Kidney capillary endothelial cell (primary cell): ENCODE measurements at regions not wholly inside any gene's neighbourhood (a gene's known extent, or its start where the extent isn't known, plus 50 kb on each side); places are given as distances from the start of the nearest gene placed in this dataset.

Experiments used
- DNase-seq: peaks from one replicate; pipeline ENCODE4 v3.0.0-alpha.2; 2018; ENCODE audit warnings: low spot score

DNA sequence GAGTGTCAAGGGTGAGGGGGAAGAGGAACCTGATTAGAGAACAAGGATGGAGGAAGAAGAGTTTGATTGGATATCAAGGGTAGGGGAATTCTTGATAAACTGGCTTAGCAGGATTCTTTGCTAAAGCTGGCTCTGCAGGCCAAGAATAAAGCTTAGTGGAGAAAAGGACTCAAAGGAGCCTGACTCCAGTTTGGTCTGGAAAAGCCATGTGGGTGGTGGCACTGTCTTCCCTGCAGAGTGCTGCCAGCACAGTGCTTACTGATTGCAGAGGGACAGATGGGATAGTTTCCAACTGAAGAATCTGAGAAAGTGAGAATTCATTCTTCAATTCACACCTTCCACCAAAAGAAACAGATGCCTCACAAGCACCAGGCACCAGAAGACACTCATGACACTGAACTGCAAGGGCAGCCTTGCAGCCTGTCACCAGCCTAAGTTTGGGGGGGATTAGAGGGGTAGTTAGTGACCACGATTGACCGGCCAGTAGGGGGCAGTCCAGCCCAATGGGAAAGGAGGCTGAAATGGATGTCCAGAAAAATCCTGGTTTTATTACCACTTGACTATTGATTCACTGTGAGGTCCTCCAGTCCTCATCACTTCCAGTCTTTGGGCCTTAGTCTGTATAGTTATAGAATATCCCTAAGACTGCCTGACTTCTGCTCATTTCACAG, 334.5 kb downstream of the SMAD2 start:
- DNase-seq: no peak

DNA sequence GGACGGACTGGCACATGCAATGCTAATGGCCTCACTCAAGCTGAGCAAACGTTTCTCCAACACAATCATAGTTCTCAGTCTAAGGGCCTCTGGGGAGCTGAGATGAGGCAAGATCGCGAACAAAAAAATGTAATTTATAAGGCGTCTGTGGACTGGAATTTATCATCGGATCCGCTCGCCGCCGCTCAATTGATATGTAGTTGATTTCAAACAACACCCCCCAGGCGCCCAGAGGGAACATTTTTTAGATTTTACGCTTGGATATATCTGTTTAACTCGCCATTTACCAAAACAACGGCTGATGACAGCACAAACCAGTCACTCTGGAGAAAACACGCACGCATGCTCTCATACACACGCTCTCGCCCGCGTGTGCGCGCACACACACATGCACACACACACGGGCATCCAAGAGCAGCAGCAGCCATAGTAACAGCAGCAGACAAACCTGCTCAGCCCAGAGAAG, 335.8 kb downstream of the SMAD2 start:
- DNase-seq: no peak

DNA sequence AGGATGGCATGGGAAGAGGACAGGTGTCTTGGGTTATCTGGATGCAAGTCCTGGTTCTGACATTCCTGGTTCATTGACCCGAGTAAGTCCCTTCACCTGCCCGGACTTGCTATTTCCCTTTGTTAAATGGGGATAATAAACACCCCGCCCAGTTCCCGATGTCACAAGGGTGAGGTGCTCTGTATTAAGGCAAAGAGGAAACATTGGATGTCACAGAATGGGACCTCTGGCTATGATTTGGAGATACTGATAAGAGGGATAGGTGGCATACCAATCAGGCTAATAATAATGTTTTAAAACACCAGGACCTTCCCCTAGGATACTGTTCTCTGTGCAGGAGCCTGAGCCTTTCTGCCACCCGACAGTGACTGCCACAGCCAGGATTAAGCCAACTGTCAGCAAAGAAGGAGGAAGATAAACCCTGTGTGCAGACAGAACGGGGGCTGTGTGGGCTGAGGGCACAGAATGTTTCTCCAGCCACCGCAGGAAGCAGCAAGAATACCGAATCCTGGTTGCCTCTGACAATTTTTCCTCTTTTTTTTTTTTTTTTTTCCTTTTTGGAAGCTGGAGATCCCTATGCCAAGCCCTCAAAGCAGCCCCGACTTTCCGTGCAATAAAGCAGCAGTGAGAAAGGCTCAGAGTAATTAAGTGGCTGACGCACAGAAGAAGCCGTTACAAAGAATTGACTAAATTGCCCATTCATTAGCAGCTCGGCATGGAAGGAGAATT, 336.6 kb downstream of the SMAD2 start:
- no peak for DNase-seq

DNA sequence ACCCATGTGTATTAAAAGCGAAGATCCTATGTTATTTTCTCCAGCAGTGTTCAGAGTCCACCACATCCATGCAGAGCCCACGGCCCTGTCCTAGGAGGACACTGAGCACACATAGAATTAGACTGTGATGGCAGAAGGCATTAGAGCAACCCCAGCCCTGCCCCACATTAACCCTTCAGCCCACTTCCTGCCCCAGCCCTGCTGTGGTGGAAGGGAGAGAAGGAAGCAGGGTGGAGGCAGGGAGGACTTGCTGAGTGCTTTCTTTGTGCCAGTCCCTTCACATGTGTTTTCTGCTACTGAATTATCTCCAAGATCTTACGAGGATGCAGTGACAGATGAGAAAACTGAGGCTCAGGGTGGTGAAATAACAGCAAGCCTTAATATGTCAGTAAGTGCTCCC, 339.0 kb downstream of the SMAD2 start:
- no peak for DNase-seq

DNA sequence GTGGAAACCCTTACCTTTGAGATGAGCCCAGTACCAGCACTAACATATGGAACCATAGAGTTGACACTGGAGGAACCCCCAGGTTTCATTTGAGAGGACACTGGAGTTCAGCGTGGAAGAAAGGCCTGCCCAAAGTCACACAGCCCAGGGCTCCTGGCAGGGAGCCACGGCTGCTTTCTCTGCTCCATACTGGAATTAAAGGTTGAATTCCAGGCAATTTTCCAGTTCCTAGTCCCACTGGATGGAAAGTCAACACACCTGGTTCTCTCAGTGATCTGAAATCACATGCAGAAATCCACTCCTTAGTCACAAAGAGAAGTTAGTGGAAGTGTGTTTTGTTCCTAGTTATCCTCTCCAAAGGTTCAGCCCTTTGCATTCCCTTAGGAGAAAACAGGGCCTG, 336.1 kb upstream of the SKOR2 start:
- DNase-seq: no peak

DNA sequence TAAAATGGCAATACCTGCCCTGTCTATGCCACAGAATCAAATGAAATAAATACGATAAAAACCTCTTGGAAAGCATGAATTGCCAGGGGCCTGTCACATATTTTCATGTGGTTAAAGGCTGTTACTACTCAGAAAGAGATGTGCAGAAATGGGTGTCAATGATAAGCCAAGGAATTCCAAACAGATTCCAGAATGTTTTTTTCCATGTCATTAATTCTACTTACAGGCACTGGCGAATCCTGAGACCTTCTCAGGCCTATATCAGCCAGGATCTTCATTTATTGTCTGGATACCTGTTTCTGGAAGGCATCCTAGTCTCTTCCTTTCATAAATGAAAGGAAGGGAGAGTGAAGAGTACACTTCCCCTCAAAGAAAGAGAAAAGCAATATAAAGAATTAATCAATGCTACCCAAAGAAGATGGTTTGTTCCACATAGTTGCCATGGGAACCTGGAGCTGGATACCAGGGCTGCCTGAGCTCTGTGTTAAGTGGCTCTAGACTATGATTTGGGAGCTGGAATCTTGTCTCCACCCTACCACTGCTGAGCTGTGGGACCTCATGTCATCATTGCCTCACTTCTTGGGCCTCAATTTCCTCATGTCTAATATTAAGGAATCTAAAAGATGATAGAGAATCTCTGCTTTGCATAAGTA, 335.1 kb upstream of the SKOR2 start:
- DNase-seq: no peak

DNA sequence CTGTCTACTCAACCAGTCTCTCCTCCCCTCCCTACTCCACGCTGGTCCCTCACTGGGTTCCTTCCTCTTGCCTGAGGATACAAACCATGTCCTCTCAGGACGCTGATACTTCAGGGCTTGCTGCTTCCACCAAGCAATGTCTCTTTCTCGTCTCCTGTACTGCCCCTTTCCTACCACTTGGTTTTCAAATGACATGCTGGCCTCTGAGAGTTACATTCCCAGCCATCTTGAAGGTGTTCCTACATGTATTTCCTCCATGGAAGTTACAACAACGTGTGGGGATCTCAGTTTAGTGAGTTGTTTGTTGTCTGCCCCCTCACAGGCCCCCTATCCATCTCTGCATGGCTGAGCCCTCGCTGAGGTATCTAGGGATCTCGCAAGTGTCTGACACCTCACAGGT, 334.5 kb upstream of the SKOR2 start:
- DNase-seq: no peak

DNA sequence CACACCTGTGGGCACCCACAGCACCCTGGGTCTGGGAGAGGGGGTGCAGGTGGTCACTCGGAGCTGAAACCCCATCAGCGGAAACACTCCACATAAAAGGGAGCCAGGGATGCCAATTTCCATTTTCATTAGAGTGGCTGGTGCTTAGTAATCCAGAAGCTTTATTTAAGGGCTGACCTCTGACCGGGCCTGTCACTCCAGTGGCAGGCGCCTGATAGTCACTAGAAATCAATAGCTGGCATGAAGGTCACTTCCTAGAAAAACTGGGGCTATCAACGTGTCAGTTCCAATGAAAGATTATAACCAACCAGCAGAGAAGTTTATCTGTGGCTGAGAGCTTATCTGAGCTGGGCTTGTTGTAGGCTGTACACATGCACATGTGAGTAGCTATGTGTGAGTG, 333.7 kb upstream of the SKOR2 start:
- no peak for DNase-seq

DNA sequence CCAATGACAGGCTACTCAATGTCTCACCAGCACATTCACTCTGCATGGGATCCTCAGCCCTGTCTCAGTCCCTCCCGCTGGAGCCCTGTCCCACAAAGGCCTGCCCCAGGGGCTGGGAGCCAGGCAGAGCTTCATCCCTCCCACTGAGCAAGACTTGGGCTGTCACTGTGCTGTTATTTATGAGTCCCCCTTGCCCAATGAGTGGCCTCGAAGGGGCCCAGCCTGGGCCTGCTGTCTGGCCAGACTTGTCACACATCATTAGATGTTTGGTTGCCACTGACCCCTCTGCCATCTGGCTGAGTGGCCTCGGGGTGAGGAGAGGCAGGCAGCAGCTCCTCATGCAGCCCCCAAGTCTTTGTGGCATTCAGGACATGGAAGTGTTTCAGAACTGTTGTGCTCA, 330.6 kb upstream of the SKOR2 start:
- no peak for DNase-seq

DNA sequence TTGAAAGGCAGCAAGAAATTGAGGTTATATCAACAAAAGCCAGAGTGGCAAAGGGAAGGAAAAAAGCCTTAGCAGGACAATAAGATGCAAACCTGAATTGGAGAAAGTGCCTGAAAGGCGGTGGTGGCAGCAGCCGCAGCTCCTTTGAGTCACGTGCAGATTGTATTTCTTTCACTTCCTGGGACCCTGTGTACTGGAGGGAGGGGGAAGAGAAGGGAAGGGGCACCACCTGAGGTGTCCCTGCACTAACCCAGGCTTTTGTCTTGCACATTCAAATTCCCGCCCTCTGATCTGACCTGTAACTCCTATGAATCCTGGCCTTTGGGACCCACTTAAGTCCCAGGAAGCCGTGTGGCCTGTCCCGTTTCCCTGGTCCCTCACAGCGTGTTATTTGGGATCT, 326.1 kb upstream of the SKOR2 start:
- DNase-seq: no peak

DNA sequence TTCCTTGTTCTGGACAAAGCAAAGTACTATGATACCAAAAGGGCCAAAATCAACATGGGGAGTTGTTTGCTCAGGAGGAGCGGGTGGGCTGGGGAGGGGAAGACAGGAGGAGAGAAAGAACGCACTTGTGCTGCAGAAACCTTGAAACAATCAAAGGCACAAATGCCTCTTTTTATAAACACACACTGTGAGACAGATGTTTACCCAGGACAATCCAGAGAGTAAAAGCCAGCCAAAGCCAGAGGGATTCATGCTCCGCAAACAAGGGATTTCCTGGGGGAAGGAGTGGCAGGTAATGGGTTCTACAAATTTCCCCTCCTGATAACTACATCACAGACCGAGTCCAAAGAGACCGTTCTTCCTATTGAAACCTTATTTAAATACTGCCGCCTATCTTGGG, 323.5 kb upstream of the SKOR2 start:
- no peak for DNase-seq

DNA sequence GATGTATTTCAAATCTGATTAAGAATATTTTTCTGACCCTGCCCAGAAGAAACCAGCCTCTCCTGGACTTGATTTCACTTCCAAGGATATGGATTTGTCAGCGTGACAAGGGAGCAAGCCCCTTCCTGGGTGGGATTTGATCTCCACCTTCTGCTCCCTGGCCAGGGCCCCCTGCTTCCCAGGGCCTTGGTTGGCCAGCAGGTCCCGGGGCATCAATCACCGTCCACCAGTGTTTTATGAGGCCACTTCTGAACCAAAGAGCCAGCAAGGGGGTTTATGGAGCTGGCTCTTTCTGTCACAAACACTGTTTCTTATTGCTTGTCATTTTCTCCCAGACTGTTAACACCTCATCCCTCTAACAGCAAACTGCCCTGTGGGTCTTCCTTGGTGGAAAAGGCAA, 320.5 kb upstream of the SKOR2 start:
- DNase-seq: no peak

DNA sequence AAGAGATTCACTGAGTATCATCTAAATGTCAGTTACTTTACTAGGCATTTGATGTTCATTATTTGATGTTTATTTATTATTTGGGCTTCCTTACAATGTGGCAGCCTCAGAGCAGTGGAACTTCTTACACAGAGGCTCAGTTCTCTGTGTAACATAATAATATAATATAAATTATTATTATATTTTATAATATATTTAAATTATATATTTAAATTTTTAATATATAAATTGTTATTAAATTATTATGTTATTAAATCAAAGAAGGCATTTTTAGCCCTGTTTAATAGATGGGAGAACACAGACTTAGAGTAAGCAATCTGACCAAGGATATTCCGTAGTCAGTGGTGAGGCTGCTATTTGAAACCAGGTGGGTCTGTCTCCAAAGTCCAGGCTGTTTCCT, 315.3 kb upstream of the SKOR2 start:
- DNase-seq: no peak

DNA sequence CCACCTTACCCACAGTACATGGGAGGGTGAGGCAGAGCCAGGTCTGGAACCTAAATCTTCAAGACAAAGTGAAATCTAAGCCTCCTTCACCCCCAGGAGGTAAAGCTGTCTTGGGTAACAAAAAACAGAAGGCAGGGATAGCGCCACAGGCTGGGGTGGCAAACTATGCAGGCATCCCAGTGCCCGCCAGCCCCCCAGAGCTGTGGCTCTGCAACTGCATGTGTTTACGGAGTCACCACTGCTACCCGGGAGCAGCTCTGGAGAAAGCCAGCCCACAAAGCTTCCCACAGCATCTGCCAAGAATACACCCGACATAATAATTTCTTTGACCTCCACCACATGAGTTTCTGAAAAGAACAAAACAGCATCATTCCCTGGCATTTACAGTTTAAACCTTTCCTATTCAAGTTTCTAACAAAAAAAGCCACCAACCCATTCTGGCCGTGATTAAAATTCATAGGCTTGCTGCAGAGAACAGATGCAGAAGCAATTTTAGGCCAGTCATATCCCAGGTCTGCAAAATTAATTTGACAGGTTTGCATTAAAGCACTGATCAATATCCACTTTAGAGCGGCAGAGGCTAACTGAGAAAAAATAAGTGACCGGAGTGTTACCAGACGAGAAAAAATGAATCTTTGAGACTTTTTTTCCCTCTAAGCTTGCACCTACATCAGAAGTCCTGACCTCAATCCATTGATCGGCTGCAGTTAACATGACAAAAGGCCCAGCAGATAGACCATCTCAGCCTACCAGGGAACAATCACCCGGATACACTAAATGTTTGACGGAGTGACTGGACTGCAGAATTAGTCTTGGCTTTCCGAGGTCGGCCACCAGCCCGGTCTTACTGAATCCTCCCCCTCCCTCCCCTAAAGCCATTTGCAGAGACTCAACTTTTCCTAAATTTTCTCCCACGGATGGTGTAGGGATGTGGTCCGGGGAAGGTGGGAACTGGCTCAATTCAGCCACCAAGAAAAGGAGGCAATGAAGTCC, 309.6 kb upstream of the SKOR2 start:
- no peak for DNase-seq

DNA sequence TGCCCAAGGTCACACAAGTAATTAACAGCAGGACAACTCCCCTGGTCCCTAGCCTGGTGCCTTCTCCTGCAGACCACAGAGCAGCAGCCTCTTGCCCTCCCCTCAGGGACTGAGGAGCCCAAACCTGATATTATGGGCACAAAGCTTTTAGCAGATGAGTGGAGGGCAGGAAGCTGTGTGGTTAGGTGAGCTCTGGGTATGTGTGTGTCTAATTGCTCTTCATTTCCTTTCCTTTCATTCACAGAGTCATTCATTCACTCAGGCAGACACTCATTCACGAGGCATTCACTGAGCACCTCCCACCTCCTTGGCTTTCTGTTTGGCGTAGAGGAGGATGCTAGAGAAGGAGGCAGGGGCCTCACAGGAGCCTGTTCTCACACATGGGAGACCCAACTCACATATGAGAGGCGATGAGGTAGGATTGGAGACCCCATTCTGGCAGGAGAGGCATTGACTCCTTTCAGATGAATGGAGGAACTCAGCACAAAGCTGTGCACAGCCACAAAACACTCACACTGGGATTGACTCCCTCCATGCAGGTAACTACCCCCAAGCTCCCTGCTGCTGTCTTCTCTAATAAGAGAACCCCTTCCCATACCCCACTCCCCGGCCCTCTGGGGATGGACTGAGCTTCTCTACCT, 306.8 kb upstream of the SKOR2 start:
- DNase-seq: no peak

DNA sequence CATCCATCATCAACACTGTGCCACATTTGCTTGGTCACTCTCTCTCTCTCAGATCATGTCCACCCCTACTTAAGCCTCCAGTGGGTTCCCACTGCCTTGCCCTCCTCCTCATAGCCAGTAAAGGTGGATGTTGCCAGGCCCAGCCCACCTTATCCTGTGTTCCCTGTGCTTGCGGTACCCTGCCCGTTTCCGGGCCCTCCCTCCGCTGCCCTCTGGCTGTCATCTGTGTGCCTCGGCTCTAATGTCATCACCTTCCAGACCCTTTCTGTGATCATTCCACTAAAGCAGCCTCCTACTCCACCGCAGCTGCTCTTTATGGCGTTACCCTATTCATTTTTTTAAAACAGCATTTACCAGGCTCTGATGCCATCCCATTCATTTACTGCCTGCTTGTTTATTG, 305.7 kb upstream of the SKOR2 start:
- no peak for DNase-seq

DNA sequence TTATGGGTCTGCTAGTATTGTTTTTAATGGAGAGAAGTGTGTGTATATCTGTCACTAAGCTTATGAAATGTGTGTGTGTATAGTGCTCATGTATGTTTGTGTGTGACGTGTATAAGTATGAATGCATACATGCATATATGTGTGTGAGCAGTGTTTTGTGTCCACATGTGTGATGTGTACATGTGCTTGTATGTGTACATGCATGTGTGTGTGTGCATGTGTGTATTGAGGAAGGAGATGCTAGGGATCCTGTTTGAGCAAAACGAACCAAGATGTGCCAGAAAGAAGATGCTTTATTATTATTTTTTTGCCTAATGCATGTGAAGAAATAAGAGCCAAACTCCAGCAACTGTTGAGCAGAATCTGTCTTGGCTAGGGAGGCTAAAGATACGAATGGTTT, 301.3 kb upstream of the SKOR2 start:
- DNase-seq: no peak

DNA sequence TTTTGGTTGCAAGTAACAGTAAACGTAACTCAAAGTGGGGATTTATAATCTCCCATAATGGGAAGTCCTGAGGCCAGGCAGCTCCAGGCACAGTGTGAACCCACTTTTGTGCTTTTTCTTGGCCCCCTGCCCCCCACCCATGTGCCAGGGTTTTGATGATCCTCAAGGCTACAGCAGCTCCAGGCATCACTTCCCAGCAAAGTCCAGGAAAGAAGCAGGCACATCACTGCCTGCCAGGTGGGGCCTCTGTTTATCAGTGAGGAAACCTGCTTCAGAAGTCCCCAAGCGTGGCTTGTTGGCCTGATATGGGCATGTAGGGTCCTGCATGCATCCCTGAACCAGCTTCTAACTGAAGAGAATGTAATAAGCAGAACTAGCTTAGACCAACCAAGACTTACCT, 299.2 kb upstream of the SKOR2 start:
- DNase-seq: no peak

DNA sequence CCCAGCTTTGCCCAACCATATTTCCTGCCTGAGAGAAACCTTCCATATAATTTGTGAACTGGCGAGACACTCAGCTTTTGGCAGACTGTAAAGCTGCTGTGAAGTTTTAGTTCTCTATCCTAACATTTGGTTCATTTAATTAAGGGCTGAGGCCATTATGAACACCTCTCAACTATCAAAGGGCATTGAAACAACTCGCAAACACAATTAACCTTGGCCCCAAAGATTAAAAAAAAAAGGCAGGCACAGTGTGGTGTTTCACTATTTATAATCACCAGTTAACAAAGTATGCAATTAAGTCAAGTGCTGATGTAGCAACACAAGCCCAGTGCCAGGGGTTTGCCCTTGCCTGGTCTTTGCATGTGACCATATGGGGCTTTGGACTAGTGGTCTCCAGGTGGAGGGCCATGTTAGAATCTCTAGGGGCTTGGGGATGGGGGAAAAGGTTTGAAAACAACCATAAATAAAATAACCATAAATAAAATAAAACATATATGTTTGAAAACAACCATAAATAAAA, 297.6 kb upstream of the SKOR2 start:
- DNase-seq: no peak

DNA sequence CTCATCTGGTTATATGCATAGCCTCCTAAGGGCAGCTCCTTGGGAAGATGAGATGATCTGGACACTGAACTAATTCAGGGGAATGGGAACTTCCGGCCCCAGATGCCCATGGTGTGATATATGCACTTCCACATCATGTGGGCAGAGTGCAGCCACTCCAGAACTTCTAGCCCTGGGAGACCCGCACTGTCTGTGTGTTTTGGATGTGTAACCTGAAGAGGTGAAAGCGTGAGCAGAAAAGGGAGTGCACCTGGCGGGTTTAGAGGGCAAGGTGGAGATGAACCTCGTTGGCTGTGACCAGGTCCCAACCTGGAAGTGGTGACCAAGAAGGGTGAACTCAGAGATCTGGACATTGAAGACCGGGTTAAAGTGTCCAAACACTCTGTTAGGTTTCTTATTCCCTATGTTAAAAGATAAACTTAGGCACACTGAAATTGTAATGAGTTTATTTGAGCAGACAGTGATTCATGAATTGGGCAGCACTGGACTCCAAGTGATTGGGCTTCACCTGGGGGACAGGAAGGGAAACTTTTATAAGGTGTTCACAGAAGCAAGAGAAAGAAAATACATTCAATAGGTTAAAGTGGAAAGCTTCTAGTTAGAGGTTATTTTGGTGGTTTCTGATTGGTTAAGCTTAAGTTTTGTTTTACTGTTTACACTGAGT, 296.2 kb upstream of the SKOR2 start:
- no peak for DNase-seq

DNA sequence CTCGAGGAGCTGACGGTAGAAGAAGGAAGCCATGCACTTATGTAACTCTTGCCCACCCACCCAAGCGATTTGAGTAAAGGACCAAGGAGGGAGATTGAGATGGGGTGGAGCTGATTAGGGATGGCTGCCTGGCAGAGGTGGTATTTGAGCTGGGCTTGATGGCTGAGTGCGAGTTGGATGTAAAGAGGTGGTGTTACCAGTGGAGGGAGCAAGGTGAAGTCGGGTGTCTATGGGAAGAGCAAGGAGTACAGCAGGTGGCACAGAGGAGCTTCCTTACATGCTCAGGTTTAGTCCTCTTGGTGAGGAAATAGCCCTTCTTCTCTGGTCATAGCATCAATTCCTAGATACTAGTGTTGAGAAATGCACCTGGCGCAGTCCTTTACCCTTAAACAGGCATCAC, 294.2 kb upstream of the SKOR2 start:
- no peak for DNase-seq
